Hepatic stellate cell (primary cell): ENCODE measurements at regions not wholly inside any gene's neighbourhood (a gene's known extent, or its start where the extent isn't known, plus 50 kb on each side); places are given as distances from the start of the nearest gene placed in this dataset.

Experiments used
- DNase-seq: peaks from one replicate; pipeline ENCODE4 v3.0.0; 2011; ENCODE audit warnings: low spot score

DNA sequence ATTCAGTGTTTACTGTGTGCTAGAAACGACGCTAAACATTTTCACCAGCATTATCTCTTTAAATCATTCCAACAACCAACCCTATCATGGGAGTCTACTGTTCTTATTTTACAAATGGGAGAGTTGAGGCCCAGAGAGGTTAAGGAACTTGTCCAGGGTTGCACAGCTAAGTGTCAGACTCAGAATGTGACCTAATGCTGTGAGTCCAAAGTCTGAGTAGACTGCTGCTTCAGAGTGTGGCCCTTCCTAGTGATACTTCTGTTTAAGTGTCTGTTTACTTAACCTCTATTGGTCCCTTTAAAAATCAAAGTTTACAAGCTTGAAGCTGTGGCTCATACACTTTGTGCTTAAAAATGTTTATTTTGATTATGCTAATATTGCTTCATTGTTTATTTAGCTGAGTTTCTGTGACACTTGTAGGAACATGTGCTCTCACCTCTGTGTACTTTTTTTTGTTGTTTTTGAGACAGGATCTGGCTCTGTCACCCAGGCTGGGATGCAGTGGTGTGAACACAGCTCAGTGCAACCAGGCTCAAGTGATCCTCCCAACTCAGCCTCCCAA is 84.4 kb upstream of the SYPL1 start:
- DNase-seq: no peak

DNA sequence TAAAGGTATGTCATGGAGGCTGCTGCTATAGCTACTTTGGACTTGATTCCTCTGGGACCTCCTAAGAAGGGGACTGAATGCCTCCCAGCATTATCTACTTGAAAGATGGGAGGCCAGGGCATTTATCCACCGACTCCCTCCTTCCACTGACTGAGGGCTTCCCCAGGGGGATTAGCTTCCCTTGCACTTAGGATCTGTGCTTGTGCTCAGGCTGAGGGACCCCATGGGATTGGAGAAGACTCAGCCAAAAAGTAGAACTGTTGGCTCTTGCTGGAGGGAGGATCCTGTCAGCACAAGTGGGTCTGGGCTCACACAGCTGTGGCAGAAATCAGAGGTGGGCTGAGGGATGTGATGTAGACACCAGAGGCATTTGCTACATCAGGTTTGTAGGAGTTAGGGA is 81.5 kb upstream of the SYPL1 start:
- no peak for DNase-seq

DNA sequence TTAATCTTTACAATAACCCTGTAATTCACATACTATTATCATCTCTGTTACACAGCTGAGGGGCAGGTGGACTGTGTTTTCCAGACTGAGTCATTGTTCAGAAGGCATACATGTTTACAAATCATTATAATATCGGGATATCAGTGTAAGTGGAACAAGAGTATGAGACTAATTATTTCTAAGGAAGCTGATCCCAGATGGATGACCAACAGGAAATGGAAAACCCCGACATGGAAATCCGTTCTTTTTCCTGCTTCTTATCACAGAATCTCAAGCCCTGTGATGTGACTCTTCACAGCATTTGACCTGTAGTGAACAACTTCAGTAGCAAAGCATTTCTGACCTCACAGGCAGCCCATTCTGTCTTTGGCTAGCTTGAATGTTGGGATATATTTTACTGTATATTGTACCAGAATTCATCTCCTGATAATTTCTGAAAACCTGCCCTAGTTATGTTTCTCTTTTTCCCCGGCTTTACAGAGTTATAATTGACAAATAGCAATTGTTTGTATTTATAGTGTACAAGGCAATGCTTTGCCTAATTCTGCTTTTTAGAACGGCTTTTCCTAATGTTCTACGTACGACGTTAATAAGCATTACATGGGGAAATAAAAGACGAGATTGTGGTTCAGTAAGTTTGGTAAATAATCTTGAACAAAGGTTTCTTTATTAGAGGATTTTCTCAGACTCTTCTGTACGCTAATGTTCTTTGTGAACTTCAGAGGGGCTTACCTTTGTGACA is 78.6 kb upstream of the SYPL1 start:
- DNase-seq: no peak

DNA sequence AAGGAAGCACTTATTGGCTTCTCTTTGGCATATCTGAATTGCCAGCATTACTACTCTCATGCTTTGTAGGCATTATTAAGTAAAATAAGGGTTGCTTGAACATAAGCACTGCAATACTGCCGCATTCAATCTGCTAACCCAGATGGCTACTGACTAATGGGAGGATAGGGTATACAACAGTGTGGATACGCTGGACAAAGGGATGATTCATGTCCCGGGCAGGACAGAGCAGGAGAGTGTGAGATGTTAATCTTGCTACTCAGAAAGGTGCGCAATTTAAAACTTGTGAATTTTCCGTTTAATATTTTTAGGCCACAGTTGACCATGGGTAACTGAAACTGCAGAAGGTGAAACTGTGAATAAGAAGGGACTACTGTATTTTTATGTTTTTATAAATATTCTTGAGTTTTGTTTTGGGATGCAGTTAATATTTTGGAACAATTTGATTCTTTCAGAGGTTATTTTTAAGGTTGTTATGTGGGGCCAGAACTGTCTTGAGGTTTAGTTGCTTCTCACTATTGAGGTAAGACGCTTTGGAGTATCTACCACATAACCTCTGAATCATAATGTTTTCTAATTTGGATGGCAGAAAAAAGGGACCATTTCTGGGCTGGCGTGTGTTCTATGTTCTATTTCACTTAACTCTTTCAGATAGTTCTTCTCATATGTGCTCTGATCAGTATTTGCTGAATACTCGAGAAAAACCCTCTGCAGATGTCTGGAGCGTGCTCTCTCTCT is 75.7 kb upstream of the SYPL1 start:
- no peak for DNase-seq

DNA sequence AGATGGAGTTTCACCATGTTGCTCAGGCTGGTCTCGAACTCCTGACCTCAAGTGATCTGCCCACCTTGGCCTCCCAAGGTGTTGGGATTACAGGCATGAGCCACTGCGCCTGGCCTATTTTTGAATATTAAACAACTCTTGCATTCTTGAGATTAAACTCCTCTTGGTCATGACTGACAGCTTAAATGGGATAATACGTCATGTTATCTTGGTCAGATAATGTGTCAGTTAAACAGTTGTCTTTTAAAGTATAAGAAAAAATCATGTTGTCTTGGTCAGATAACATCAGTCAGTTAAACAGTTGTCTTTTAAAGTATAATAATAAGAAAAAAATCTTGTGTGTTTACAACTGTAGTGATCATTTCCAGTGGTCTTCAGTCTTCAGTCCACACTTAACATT is 73.6 kb upstream of the SYPL1 start:
- no peak for DNase-seq

DNA sequence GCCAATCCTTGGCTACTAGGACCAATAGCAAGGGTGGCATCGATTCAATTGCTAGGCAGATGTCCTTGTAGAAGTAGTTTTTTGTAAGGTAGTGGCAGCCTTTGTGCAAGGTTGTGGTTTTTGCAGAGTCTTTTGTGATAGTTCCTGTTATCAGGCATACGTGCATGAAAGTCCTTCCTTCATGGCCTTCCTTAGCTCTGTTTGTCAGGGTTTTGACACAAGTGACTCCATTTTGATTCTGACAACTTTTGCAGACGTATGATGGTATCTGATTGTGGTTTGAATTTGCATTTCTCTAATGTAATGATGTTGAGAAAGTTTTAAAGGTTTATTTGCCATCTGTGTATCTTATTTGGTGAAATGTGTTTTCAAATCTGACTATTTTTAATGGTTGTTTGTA is 71.8 kb upstream of the SYPL1 start:
- no peak for DNase-seq

DNA sequence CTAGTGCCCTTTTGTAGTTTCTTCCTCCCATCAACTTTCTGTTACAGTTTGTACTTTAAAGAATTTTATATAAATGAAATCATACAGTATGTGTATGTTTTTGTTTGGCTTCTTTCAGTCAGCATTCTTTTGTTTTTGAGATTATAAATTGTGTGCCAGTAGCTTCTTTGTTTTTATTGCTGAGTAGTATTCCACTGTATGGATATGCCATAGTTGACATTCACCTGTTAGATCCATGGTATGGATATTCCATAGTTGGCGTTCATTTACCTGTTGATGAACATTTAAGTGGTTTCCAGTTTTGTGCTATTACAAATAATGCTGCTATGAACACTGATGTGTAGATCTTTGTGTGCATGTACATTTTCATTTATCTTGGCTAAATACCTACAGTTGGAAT is 70.8 kb upstream of the SYPL1 start:
- DNase-seq: no peak

DNA sequence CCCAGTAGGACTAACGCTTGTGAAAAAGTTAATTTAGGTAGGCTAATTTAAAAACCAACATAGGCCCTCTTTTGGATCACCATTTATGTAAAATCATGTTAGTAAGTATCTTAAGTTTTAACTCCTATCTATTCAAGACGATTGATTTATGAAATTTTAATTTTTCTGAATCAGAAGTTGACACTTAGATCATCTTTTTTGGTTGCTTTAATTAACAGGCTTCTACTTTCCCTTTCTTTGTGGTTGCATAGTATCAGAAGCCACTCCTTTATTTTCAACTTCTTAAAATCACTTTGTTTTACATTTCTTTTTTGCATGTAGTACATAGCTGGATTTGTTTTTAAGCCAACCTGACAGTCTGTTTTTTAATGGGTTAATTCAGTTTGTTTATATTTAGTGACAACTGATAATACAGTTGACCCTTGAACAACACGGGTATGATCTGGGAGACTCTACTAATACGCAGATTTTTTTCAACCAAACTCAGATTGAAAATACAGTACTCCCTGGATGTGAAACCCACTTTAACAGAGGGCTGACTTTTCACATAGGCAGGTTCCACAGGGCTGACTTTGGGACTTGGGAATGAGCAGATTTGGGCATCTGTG is 69.7 kb upstream of the SYPL1 start:
- DNase-seq: no peak

DNA sequence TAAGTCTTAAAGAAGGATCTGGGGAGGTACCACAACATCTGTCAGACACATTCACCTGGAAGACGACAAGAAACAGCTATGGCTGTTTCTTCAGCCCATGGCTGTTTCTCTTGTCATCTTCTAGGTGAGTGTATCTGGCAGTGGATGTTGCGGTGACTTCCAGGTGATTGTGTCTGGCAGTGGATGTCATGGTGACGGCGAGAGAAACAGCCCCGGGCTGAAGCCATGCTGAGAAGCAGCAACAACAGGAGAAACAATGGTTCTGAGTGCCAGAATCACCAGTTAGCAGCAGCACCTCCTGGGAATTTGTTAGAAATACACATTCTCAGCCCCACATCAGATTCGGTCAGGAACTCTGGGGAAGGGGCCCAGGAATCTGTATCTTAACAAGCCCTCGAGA is 68.6 kb upstream of the SYPL1 start:
- DNase-seq: no peak

DNA sequence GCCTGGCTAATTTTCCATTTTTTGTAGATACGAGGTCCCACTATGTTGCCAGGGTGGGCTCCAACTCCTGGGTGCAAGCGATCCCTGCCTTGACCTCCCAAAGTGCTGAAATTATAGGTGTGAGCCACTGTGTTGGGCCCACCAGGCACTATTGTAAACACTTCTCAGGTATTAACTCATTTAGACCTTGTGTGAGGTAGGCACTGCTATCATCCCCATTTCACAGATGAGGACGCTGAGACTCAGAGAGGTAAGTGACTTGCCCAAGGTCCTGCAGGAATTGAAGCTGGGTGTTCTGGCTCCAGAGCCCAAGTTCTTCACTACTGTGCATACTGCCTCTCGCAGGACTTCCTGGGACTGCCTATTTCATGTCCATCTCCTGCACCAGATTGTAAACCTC is 67.1 kb upstream of the SYPL1 start:
- DNase-seq: no peak

DNA sequence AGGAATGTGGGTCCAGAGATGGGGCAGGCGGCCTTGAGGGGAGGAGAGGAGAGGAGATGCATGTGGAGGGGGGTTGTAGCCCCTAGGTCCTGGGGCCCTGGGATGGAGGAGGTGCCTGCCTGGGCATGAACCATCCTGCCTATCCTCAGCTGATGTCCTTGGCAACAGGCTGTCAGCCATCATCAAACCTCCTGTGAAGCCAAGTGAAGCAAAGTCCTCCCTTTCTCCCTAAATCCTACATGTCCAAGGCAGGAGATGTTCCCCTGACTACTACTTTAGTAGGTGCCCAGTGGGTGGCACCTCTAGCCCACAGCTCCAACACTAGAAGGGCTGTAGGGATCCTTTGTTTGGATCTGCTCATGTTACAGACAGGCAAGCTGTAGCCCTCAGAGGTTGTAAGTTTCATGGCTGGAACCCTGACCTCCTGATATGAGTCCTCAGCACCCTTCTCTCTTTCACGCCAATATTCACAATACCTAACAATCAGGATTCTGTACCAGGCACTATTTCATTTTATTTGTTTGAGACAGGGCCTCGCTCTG is 66.6 kb upstream of the SYPL1 start:
- peak; percentile 33 for DNase-seq

DNA sequence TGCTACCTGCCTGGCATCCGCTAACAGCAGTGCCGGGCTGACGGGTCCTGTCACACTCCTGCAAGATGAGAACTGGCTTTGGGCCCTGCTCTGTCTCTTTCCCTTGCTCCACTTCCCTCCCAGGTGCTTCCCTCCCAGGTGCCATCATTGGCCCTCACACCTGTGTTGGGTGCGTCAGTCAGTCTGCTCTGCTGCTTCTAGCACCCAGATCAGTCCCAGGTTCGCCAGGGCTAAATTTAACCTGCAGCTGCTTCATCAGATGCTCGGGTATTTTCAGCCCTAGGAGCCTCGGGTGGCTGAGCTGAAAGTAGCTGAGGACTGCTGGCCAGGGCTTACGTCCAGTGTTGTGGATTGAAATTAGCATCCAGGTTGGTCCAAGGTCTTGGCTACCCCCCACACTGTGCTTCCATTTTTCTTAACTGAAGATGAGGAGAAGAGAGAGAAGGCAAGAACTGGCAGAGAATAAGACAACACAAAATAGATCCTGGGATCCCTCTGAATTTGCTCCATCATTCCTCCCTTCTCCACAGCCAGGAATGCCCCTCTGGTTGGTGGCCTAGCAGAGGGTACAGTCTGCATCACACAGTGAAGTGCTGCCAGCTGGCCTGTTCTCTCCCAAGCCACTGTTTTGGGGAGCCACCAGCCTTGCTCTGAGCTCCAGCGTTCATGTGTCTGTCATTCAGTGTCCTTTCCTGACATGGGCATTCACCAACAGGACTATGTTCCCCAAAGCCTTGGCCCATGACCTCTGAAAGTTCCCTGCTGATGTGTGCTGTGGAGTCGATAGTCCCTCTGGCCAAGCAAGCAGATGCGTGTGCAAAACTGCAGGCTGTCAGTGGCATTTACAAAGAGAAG is 65.9 kb upstream of the SYPL1 start:
- no peak for DNase-seq

DNA sequence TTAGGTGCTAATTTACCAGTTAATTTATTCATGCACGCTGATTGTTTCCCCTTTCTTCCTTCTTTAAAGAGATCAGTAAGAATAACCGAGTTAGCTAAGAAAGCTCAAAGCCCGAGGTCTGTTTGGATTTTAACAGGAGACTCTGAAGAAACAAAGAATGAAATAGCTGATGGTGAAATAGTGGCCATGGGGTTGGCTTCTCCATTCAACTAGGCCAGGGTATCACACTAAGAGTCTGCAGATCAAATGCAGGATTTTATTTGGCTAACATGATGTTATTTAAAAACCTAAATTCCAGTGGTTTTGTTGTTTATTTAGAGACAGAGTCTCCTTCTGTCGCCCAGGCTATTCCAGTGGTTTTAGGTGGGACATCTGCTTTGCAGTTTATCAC is 65.2 kb upstream of the SYPL1 start:
- DNase-seq: no peak

DNA sequence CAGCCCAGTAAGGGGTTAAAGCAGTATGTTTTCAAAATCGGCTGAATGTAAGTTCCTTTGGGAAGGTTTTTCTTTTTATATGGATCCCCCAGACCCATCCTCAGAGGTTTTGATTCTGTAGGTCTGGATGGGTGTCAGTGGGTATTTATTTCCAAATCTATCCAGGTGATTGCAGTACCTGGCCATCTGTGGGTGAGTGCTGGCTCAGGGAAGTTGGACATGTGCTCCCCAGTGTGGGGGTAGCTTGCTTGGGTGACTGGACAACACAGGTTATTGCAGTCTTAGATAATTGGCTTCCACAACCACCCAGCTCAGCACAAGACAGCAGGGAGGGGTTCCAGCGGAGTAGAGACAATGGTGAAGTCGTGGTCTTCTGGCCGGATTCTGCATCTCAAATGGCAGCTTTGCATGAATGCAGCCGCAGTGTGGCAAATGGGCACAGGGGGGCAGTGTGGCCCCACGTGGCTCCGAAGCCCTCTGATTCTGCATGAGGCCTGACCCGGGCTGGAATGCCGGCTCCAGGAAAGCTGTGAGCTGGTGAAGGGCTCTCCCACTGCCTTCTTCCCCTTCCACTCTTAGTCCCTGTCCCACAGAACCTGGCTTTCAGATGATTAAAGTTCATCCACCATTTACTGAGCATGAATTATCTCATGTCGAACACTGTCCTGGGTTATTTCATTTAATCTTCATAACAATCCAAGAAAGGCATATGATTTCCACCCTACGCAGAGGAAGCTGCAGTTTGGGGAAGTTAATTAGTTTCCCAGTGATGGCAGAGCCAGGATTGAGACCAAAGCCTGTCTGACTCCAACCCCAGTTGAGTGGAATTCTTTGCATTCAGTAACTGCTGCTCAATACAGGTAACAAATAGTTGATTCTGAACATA is 64.5 kb upstream of the SYPL1 start:
- peak; percentile 78 for DNase-seq

DNA sequence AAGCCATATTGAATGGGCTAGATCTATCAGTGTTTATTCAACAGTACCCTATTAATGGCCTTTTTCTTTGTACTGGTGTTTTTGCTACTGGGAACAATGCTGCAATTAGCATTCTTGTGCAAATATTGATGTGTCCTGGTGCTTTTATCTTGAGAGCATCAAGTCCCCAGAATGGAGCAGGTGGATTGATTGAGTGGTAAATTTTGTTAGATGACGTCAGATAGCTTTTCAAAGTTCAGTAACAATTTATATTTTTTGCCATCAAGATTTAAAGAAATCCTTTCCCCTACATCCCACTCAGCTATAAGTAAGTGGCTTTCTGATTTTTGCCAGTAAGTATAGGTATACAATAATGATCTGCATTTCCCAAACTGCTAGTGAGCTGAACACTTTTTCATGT is 63.4 kb upstream of the SYPL1 start:
- no peak for DNase-seq

DNA sequence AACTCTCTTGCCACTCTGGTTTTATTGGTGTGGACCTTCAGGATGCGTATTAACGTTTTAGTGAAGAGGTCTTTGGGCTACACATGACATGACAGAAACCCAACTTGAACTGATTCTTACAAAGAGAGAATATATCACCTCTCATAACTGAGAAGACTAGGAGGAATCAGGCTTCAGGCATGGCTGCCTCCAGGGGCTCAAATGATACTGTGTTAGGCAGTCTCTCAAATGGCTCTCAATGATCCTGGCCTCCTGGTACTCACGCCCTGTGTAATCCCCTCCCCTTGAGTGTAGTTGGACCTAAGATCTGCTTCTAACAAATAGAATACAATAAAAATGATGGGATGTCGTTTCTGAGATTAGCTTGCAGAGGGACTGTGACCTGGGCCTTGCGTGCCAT is 58.5 kb upstream of the SYPL1 start:
- DNase-seq: no peak

DNA sequence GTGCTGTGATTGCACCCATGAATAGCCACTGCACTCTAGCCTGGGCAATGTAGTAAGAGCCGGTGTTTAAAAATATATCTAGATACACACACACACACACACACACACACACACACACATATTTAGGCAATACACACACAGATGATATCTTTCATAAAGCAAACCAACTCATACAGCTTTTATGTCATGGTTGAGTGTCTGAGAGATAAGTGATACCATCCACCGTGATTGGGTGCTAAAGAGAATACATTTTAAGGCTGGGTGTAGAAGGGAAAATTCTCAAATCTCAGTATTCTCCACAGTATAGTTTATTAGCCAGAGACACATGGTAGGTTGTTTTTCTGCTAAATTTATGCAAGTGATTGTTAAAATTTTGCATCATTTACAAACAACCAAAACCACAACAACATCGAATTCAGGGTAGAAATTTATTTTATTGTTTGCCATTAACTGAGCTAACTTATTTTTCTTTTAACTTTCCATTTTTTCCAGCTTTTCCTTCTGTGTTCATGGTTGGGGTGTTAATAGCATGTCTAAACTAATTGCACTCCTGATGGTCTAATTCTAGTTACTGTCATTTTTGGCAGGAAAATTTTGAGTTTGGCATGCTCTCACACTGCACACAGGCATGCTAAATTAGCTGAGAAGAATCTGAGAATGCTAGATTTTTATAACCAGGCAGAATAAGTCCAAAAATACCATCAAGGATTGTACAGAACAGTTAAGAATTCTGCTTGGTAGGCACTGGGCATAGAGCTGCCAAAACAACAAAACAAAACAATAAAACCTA is 57.9 kb upstream of the SYPL1 start:
- DNase-seq: no peak

DNA sequence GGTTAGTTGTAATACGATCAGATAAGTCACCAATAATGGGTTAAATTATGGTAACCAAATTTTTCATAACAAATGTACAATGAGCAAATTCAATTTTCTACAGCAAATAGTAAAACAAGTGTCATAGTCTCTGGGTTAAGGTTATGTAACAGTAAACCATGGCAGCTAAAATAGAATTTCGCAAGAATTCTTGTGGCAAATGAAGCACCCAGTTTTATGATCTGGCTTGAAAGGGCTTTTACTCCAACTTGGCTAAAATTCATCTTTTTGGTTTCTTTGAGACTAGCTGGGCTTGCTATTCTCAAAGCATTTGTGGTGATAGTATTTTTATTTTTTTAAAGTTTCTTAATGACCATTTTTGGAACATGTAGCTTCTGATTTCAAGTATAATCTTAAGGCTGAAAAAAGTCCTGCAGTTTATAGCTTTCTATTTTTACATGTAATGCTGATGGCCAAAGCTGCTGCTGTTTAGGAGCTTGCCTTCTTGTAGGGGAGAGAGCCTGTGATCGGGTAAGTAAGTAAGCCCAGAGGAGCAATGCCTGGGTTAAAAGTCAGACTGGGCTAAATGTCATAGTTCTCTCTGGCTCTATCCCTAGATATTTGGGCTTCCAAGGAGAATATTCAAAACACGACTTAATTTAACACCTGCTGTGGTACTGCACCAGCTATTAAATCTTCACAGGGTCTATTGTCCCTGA is 55.5 kb upstream of the SYPL1 start:
- no peak for DNase-seq

DNA sequence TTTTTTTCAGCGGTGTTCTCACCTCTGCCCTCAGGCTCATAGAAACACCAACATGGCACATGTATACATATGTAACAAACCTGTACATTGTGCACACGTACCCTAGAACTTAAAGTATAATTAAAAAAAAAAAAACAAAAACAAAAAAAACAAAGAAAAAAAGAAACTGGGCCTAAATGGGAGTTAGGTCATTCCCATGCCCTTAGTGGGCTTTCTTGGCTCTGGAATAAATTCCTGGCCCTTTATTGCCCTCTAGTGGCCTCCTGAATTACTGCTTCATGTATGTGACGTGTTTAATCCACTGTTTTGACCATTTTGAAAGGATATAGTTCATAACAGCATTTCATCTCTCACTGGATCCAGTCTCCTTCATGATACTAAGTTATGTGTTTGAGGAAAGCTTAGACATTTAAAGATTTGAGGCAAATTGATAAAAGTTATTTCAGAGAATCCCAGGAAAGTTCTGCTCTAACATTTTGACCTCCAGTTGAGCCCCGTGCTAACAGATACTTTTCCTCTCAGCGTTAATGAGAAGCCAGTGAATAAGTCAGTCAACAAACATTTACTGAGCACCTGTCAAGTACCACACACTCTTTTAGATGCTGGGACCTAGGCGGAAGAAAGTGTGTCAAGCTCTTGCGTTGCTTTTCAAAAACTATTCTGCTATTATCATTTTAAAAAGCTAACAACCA is 54.7 kb upstream of the SYPL1 start:
- peak; percentile 59 for DNase-seq
